Stimulated activated memory B cell treated with anti-CD40 and anti-IgM and Interleukin-4, amounts not matched to agents 10 μg/mL and 1 μg/mL and 100 μg/mL, for 72 hours (primary cell): ENCODE measurements at regions not wholly inside any gene's neighbourhood (a gene's known extent, or its start where the extent isn't known, plus 50 kb on each side); places are given as distances from the start of the nearest gene placed in this dataset.
"Not testable (repeated sequence)": the region's sequence is repeated elsewhere in the genome, so short reads cannot be mapped to it uniquely, and the experiment has no call there.

ENCODE experiments used
- ATAC-seq: fragments of 150-1000 bp; cut with Tn5 transposase; 2 replicates; pipeline ENCODE4 v1.10.0; 2021
- H3K27ac Mint-ChIP-seq: one replicate; pipeline ENCODE4 v1.8.0; 2022; ENCODE audit warnings: mild to moderate bottlenecking, mixed read lengths
- H3K27me3 Mint-ChIP-seq: one replicate; pipeline ENCODE4 v1.8.0; 2022; ENCODE audit warnings: mixed read lengths
- H3K36me3 Mint-ChIP-seq: one replicate; pipeline ENCODE4 v1.8.0; 2022; ENCODE audit warnings: mixed read lengths
- H3K4me1 Mint-ChIP-seq: one replicate; pipeline ENCODE4 v1.8.0; 2022; ENCODE audit warnings: mixed read lengths
- H3K4me3 Mint-ChIP-seq: one replicate; pipeline ENCODE4 v1.8.0; 2022; ENCODE audit warnings: mild to moderate bottlenecking, moderate library complexity, mixed read lengths
- H3K9me3 Mint-ChIP-seq: one replicate; pipeline ENCODE4 v1.8.0; 2022; ENCODE audit warnings: mixed read lengths

- Mint-ChIP-seq H3K4me1 (no peaks in the 10 kb centered on the region), H3K9me3 (no peaks in the 10 kb centered on the region), H3K27ac (no peak overlapping the region), H3K4me3 (no peak overlapping the region), H3K27me3 (no peaks in the 10 kb centered on the region), H3K36me3 (no peaks in the 10 kb centered on the region)
- no peak for ATAC-seq
These were observed 318.2 kb upstream of the SOX9 start for GRCh38 chr17:71802663-71803062.

- H3K27me3 Mint-ChIP-seq, result no peaks in the 10 kb centered on the region
- no peaks in the 10 kb centered on the region for H3K4me1 Mint-ChIP-seq
- H3K27ac Mint-ChIP-seq, result no peak overlapping the region
- no peak overlapping the region for H3K4me3 Mint-ChIP-seq
- ATAC-seq, result no peak
- H3K9me3 Mint-ChIP-seq, result peaks cover 2% of the 10 kb centered on the region
- no peaks in the 10 kb centered on the region for H3K36me3 Mint-ChIP-seq
These were observed 317.1 kb upstream of the SOX9 start for GRCh38 chr17:71803656-71804284.

- Mint-ChIP-seq H3K27ac (no peak overlapping the region), H3K4me1 (no peaks in the 10 kb centered on the region), H3K4me3 (no peak overlapping the region), H3K9me3 (peaks cover 18% of the 10 kb centered on the region), H3K36me3 (no peaks in the 10 kb centered on the region), H3K27me3 (no peaks in the 10 kb centered on the region)
- no peak for ATAC-seq
These were observed 311.3 kb upstream of the SOX9 start for GRCh38 chr17:71809537-71809936.

GRCh38 chr17:71813861-71814260 is 307.0 kb upstream of the SOX9 start:
- H3K9me3 Mint-ChIP-seq, result peaks cover 16% of the 10 kb centered on the region
- not testable (repeated sequence) for H3K27me3 Mint-ChIP-seq

GRCh38 chr17:71821511-71821910 is 299.3 kb upstream of the SOX9 start:
- Mint-ChIP-seq H3K4me1 (no peaks in the 10 kb centered on the region), H3K9me3 (no peaks in the 10 kb centered on the region), H3K36me3 (no peaks in the 10 kb centered on the region), H3K27me3 (no peaks in the 10 kb centered on the region), H3K4me3 (no peak overlapping the region), H3K27ac (no peak overlapping the region)
- ATAC-seq, result no peak

More at GRCh38 chr17:71813861-71814260, 307.0 kb upstream of the SOX9 start:
- not testable (repeated sequence) for H3K4me3 Mint-ChIP-seq, H3K36me3 Mint-ChIP-seq, ATAC-seq, H3K4me1 Mint-ChIP-seq, H3K27ac Mint-ChIP-seq

- Mint-ChIP-seq H3K9me3 (no peaks in the 10 kb centered on the region), H3K27me3 (no peaks in the 10 kb centered on the region), H3K4me1 (no peaks in the 10 kb centered on the region), H3K4me3 (no peak overlapping the region), H3K36me3 (no peaks in the 10 kb centered on the region), H3K27ac (no peak overlapping the region)
- ATAC-seq, result no peak
These were observed 296.1 kb upstream of the SOX9 start for GRCh38 chr17:71824671-71825070.

- no peaks in the 10 kb centered on the region for H3K27me3 Mint-ChIP-seq
- ATAC-seq, result no peak
- H3K36me3 Mint-ChIP-seq, result no peaks in the 10 kb centered on the region
- no peak overlapping the region for H3K4me3 Mint-ChIP-seq
- H3K27ac Mint-ChIP-seq, result no peak overlapping the region
- H3K9me3 Mint-ChIP-seq, result no peaks in the 10 kb centered on the region
- H3K4me1 Mint-ChIP-seq, result no peaks in the 10 kb centered on the region
These were observed 295.1 kb upstream of the SOX9 start for GRCh38 chr17:71825687-71826086.

GRCh38 chr17:71828182-71828596 is 292.6 kb upstream of the SOX9 start:
- no peak for ATAC-seq
- no peaks in the 10 kb centered on the region for H3K27me3 Mint-ChIP-seq
- no peaks in the 10 kb centered on the region for H3K4me1 Mint-ChIP-seq
- no peak overlapping the region for H3K4me3 Mint-ChIP-seq
- H3K27ac Mint-ChIP-seq, result no peak overlapping the region
- no peaks in the 10 kb centered on the region for H3K36me3 Mint-ChIP-seq
- no peaks in the 10 kb centered on the region for H3K9me3 Mint-ChIP-seq

GRCh38 chr17:71830866-71831265 is 290.0 kb upstream of the SOX9 start:
- Mint-ChIP-seq H3K4me1 (no peaks in the 10 kb centered on the region), H3K36me3 (no peaks in the 10 kb centered on the region), H3K9me3 (no peaks in the 10 kb centered on the region), H3K27me3 (no peaks in the 10 kb centered on the region), H3K4me3 (no peak overlapping the region), H3K27ac (no peak overlapping the region)
- ATAC-seq, result no peak

- no peak overlapping the region for H3K4me3 Mint-ChIP-seq
- no peaks in the 10 kb centered on the region for H3K4me1 Mint-ChIP-seq
- no peaks in the 10 kb centered on the region for H3K36me3 Mint-ChIP-seq
- ATAC-seq, result no peak
- H3K9me3 Mint-ChIP-seq, result peaks cover 5% of the 10 kb centered on the region
- H3K27ac Mint-ChIP-seq, result no peak overlapping the region
- no peaks in the 10 kb centered on the region for H3K27me3 Mint-ChIP-seq
These were observed 277.8 kb upstream of the SOX9 start for GRCh38 chr17:71842986-71843385.

- H3K27ac Mint-ChIP-seq, result no peak overlapping the region
- no peaks in the 10 kb centered on the region for H3K27me3 Mint-ChIP-seq
- H3K9me3 Mint-ChIP-seq, result peaks cover 5% of the 10 kb centered on the region
- H3K4me1 Mint-ChIP-seq, result no peaks in the 10 kb centered on the region
- no peaks in the 10 kb centered on the region for H3K36me3 Mint-ChIP-seq
- ATAC-seq, result no peak
- no peak overlapping the region for H3K4me3 Mint-ChIP-seq
These were observed 275.5 kb upstream of the SOX9 start for GRCh38 chr17:71845337-71845736.

- no peaks in the 10 kb centered on the region for H3K4me1 Mint-ChIP-seq
- H3K27me3 Mint-ChIP-seq, result no peaks in the 10 kb centered on the region
- no peak overlapping the region for H3K27ac Mint-ChIP-seq
- peaks cover 5% of the 10 kb centered on the region for H3K9me3 Mint-ChIP-seq
- no peak overlapping the region for H3K4me3 Mint-ChIP-seq
- no peak for ATAC-seq
- no peaks in the 10 kb centered on the region for H3K36me3 Mint-ChIP-seq
These were observed 274.2 kb upstream of the SOX9 start for GRCh38 chr17:71846561-71847110.

- Mint-ChIP-seq H3K4me3 (no peak overlapping the region), H3K4me1 (no peaks in the 10 kb centered on the region), H3K36me3 (no peaks in the 10 kb centered on the region), H3K27me3 (no peaks in the 10 kb centered on the region), H3K9me3 (peaks cover 2% of the 10 kb centered on the region), H3K27ac (no peak overlapping the region)
- ATAC-seq, result no peak
These were observed 270.7 kb upstream of the SOX9 start for GRCh38 chr17:71849783-71850768.

GRCh38 chr17:71850812-71851211 is 270.0 kb upstream of the SOX9 start:
- Mint-ChIP-seq H3K27me3 (no peaks in the 10 kb centered on the region), H3K9me3 (peaks cover 2% of the 10 kb centered on the region), H3K27ac (no peak overlapping the region), H3K4me3 (no peak overlapping the region), H3K4me1 (no peaks in the 10 kb centered on the region), H3K36me3 (no peaks in the 10 kb centered on the region)
- ATAC-seq, result no peak

GRCh38 chr17:71855010-71855409 is 265.8 kb upstream of the SOX9 start:
- Mint-ChIP-seq H3K36me3 (no peaks in the 10 kb centered on the region), H3K4me3 (no peak overlapping the region), H3K4me1 (no peaks in the 10 kb centered on the region), H3K27me3 (no peaks in the 10 kb centered on the region), H3K27ac (no peak overlapping the region), H3K9me3 (peaks cover 4% of the 10 kb centered on the region)
- no peak for ATAC-seq

- no peak for ATAC-seq
- H3K9me3 Mint-ChIP-seq, result no peaks in the 10 kb centered on the region
- H3K27me3 Mint-ChIP-seq, result no peaks in the 10 kb centered on the region
- no peaks in the 10 kb centered on the region for H3K4me1 Mint-ChIP-seq
- H3K4me3 Mint-ChIP-seq, result no peak overlapping the region
- H3K36me3 Mint-ChIP-seq, result no peaks in the 10 kb centered on the region
- H3K27ac Mint-ChIP-seq, result no peak overlapping the region
These were observed 256.1 kb upstream of the SOX9 start for GRCh38 chr17:71864755-71865154.
